SK-N-SH (cell line): ENCODE measurements at regions not wholly inside any gene's neighbourhood (a gene's known extent, or its start where the extent isn't known, plus 50 kb on each side); places are given as distances from the start of the nearest gene placed in this dataset.

Experiments
- CHD2 ChIP-seq: fragments of 150-350 bp; IDR thresholded peaks from 2 replicates; pipeline ENCODE4 v1.6.1; 2018; ENCODE audit warnings: low read length; ENCODE audit not compliant: partially characterized antibody
- CTCF ChIP-seq: fragments of 200-600 bp; sonication (generic); IDR thresholded peaks from 2 replicates; pipeline ENCODE4 v1.6.1; 2017; ENCODE audit warnings: antibody characterized with exemption, mild to moderate bottlenecking, moderate library complexity
- GABPA ChIP-seq: IDR thresholded peaks from 2 replicates; pipeline ENCODE4 v1.4.0; 2012; ENCODE audit warnings: low read depth, mild to moderate bottlenecking
- GATA2 ChIP-seq: sonication (generic); formaldehyde crosslinking; IDR thresholded peaks from 2 replicates; pipeline ENCODE4 v1.5.0; 2020; ENCODE audit warnings: mild to moderate bottlenecking, missing genetic modification reagents
- MXI1 ChIP-seq: IDR thresholded peaks from 2 replicates; pipeline ENCODE4 v1.6.1; 2012; ENCODE audit warnings: mild to moderate bottlenecking, low read depth, low read length, improper control_type of control experiment
- PBX3 ChIP-seq: IDR thresholded peaks from 2 replicates; pipeline ENCODE4; 2012
- POLR2AphosphoS5 ChIP-seq: IDR thresholded peaks from 2 replicates; pipeline ENCODE4 v1.6.1; 2012; ENCODE audit warnings: low read depth, low read length
- RCOR1 ChIP-seq: fragments of 150-350 bp; IDR thresholded peaks from 2 replicates; pipeline ENCODE4 v1.6.1; 2017; ENCODE audit warnings: antibody characterized with exemption, low read length
- TCF12 ChIP-seq: IDR thresholded peaks from 2 replicates; pipeline ENCODE4 v1.4.0; 2012
- TEAD4 ChIP-seq: IDR thresholded peaks from 2 replicates; pipeline ENCODE4 v1.4.0; 2012; ENCODE audit warnings: mild to moderate bottlenecking, borderline replicate concordance; ENCODE audit not compliant: insufficient read depth
- USF2 ChIP-seq: fragments of 150-350 bp; IDR thresholded peaks from 2 replicates; pipeline ENCODE4 v1.6.1; 2017; ENCODE audit warnings: antibody characterized with exemption, low read length, low read depth, borderline replicate concordance

- TF ChIP-seq USF2 (no peak), CTCF (no peak), TEAD4 (no peak), PBX3 (no peak), MXI1 (no peak), POLR2AphosphoS5 (no peak), RCOR1 (no peak), GATA2 (no peak), TCF12 (no peak), CHD2 (no peak), GABPA (no peak)
Observed at GRCh38 chr1:91129458-91129857, 107.6 kb upstream of the ZNF644 start.
